ENCODE measurements at regions not wholly inside any gene's neighbourhood (a gene's known extent, or its start where the extent isn't known, plus 50 kb on each side); places are given as distances from the start of the nearest gene placed in this dataset.
"Not testable (repeated sequence)": the region's sequence is repeated elsewhere in the genome, so short reads cannot be mapped to it uniquely, and the experiment has no call there.

DNA sequence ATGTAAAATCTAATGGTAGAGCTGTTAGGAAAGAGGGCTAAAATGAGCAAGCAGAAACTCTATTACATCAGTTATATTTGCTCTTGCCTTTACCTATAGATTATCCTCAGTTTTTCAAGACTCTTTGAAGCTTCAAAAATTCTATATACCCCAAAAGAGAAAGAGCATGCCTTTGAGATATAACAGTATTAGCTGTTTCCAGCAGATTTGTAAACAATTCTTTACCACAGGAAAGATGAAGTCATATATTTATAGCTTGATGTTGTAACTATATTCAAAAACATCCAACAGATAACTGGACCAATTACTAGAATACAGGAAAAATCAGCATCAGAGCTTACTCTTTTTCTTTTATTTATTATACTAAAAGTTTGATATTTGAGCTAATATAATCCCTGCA lies 416.2 kb upstream of the TPK1 start:
- DNase-seq = no peak

- no peak for DNase-seq
Measured at GRCh38 chr7:145224775-145225174, 388.9 kb upstream of the TPK1 start.

DNA sequence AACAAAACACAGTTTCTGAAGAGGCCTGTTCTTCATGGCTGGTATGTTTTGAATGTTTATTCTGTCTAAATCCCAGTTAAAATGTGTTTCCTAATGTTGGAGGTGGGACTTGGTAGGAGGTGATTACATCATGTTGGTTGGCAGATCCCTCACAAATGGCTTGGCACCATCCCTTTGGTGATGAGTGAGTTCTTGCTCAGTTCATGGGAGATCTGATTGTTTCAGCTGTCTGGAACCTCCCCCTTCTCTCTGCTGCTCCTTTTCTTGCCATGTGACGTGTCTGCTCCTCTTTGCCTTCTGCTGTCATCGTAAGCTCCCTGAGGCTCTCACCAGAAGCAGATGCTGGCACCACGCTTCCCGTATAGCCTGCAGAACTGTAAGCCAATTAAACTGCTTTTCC lies 383.6 kb upstream of the TPK1 start:
- no peak for DNase-seq

GRCh38 chr7:145216866-145217265 lies 381.0 kb upstream of the TPK1 start:
- no peak for DNase-seq

GRCh38 chr7:145212050-145212449 lies 376.2 kb upstream of the TPK1 start:
- no peak for DNase-seq

DNA sequence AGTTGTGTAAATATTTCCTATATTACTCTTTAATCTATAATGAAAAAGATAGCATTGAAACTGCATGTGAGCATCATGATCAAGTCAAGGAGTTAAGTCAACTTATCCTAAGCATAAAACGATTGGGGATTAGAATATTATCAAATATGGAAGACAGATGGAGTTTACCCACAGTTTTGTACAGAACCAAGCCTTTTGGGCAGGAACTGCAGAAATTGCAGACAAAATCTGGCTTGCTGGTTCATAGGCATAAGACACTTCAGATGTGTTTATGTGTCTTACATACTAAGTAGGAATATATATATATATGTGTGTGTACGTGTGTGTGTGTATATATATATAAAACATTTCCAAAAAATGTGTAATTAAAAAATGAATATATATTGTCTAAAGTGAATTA lies 375.4 kb upstream of the TPK1 start:
- no peak for DNase-seq

- no peak for DNase-seq
Measured at GRCh38 chr7:145193951-145194350, 358.1 kb upstream of the TPK1 start.

GRCh38 chr7:145184956-145185355 lies 349.1 kb upstream of the TPK1 start:
- DNase-seq = no peak

- DNase-seq = no peak
Measured at GRCh38 chr7:145183069-145183468, 347.2 kb upstream of the TPK1 start.

DNA sequence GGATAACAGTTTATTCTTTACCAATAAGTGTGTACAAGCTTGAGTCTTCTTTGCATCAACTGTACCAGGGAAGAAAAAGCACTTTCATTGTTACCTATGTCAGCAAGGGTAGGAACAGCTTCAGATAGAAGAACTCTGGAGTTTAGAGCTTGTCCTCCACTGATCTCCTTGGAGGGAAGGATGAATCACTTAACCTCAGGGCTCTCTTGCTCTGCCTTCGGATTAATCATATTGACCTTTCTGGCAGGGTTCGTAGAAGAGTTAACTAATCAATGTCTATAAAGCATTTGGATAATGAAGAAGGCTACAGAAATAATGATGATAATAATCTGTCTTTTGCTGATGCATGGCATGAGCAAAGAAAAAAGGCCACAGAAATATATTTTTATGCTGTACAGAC lies 339.5 kb upstream of the TPK1 start:
- DNase-seq = no peak

DNA sequence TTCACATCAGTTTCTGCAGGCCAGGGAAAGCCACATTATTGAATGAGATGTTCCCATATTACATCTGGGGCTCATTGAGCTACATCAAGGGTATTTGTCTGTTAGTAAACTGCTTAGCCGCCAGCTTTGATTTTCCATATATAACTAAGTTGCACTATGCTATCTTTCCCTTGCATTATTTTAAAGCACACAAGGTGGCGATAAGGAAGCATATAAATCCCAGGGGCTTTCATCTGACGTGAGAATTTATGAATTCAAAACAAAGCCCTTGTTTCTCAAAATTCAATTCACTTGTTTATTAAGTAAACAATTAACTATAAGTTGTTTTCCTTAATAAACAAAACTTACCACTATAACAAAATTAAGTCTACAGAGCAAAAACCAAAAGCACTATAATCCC lies 334.1 kb upstream of the TPK1 start:
- DNase-seq = no peak

DNA sequence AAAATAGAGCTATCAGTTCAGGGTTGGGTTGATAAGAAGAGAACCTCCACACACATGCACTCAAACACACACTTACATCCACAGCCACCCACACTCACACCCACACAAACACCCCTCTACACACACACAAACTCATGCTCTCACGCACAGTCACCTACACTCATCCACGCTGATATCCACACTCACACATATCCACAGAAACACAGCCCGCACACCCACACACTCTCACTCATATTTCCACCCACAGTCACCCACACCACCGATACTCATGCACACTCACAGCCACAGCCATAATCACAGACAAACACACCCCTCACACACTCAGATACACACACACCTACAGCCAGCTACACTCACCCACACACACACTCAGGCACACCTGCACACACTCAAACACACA lies 333.0 kb upstream of the TPK1 start:
- DNase-seq = no peak

- no peak for DNase-seq
Measured at GRCh38 chr7:145168427-145168826, 332.6 kb upstream of the TPK1 start.

- DNase-seq = no peak
Measured at GRCh38 chr7:145156834-145157233, 321.0 kb upstream of the TPK1 start.

DNA sequence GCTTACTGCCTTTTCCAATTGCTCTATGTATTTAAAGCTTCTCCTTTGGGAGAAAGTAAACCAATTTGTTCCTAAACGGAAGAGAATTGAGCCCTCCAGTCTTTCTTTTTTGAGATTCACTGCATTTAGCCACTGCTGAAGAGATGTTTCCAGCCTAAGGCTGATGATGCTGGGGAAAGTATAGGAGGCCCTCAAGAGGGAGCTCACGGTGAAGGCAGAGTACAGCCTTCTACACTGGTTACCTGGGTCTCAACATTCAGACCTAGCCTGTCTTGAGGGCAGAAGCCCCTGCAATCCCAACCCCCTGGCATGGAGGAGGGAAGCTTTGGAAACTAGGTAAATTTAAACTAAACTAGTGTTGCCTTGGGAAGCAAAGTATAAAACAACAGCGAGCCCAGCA lies 316.7 kb upstream of the TPK1 start:
- no peak for DNase-seq

- DNase-seq = no peak
Measured at GRCh38 chr7:145151676-145152075, 315.8 kb upstream of the TPK1 start.

DNA sequence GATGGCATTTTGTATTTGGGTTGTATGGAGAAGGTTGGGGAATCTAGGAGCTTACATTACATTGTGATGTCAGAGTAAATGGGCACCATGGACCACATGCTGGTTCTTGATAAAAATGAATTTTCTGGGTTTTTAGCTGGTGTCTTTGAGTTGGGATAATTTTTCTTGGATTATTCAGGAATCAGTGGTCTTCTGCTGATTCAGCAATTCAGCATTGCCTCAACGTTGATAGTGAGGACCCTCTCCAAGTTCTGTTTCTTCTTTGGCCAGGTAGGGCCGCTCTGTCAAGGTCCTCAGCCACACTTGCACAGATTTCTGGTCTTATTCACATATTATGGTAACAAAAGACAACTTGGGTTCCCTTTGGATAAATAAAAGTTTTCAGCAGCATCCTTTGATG lies 312.0 kb upstream of the TPK1 start:
- DNase-seq = no peak

DNA sequence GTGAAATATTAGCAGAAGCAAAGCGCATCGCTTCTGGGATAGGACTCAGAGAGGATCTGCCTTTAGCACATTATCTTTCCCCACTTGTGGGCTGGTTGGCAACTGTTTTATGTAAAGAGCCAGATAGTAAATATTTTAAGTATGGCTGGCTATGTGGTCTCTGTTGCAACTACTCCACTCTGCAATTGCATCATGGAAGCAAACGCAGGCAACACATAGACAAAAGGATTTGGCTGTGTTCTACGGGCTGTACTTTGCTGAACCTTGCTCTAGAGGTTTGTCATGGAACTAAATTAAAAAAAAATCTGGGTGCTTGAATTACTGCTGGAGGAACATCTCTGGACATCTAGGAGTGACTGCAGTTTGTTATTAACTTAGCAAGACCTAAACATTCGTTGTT lies 307.8 kb upstream of the TPK1 start:
- DNase-seq = no peak

DNA sequence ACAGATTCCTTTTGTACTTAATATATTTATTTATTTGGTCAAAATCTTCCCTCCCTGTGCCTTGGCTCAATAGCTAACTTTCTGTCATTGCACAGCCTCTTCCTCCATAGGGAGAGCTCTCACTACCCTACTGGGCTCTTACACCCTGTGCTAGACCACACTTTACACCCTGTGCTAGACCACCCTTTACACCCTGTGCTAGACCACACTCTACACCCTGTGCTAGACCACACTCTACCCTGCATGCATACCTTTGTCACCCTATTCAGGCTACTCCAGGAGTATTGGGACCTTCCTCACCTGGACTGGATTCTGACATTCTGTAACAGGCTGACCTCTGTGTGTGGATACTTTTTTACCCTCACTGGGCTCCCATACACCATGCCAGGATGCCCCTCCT lies 298.5 kb upstream of the TPK1 start:
- no peak for DNase-seq

GRCh38 chr7:145123502-145123901 lies 287.6 kb upstream of the TPK1 start:
- no peak for DNase-seq

- no peak for DNase-seq
Measured at GRCh38 chr7:145106001-145106400, 270.1 kb upstream of the TPK1 start.

GRCh38 chr7:145105561-145105960 lies 269.7 kb upstream of the TPK1 start:
- DNase-seq = no peak

DNA sequence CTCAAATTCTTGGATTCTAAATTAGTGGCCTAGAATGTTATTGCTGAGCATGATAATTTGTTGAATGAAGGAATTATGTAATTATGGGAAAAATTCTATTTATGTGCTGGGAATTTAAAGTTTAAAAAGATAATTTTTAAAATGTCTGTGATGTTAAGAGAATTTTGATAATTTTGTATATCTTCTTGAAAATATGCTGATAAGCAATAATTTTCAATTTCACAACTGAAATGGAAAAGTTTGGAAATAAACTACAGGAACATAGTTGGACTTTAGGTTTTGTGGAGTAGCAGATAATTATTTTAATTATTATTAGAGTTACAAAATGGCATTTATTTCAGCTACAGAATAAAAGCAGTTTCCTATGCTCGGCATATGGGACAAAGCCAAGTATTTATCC lies 268.5 kb upstream of the TPK1 start:
- DNase-seq = no peak

- DNase-seq = not testable (repeated sequence)
Measured at GRCh38 chr7:145102199-145102598, 266.3 kb upstream of the TPK1 start.

DNA sequence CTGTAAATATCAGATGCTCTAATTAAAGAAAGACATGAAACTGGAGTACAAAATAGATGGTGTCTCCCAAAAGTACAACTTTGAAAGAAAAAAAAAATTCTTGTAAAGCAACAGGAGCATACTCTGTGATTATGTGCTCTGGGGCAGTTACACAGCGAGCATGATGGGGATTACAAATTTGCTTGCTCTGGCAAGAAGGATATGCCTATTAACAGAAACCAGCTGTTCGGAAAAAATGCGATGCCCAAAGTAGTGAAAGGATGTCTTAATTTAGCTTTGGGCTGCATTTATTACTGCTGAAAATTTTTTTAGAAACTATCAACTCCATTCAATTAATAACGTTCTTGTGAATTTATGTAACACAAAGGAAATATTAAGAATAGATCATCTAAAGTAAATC lies 256.9 kb upstream of the TPK1 start:
- DNase-seq = no peak

GRCh38 chr7:145088111-145088745 lies 252.4 kb upstream of the TPK1 start:
- no peak for DNase-seq
